Naive thymus-derived CD8-positive, alpha-beta T cell (primary cell): ENCODE measurements at regions not wholly inside any gene's neighbourhood (a gene's known extent, or its start where the extent isn't known, plus 50 kb on each side); places are given as distances from the start of the nearest gene placed in this dataset.

ENCODE experiments used
- ATAC-seq, 2 donors: fragments of 150-1000 bp; cut with Tn5 transposase in 1 of 2; sonication (Bioruptor Pico), chemical (Tn5 transposase) in 1 of 2; 1 replicate in 1 of 2; 2 replicates in 1 of 2; pipeline ENCODE4 v1.10.0; 2021; ENCODE audit warnings: mild to moderate bottlenecking in 2 of 2, moderate library complexity in 2 of 2
- POLR2A ChIA-PET: fragments of 350-600 bp; sonication (Branson Sonifier 250); formaldehyde crosslinking; loops from one replicate; lab custom pipeline; 2021; ENCODE audit warnings: antibody characterized with exemption; lab: Charles Lee
- DNase-seq, 10 donors: peaks; one replicate each; pipeline versions ENCODE4 v3.0.0 to v3.0.0-alpha.2; 2020 to 2022
- H3K27ac Mint-ChIP-seq, 10 donors: one replicate each; pipeline ENCODE4 v1.8.0; 2020 to 2022; ENCODE audit warnings: mild to moderate bottlenecking in 10 of 10, mixed read lengths in 10 of 10, moderate library complexity in 4 of 10, inconsistent platforms in 1 of 10
- H3K27me3 Mint-ChIP-seq, 5 donors: one replicate each; pipeline ENCODE4 v1.8.0; 2021 to 2022; ENCODE audit warnings: mixed read lengths in 5 of 5
- H3K36me3 Mint-ChIP-seq, 3 donors: one replicate each; pipeline ENCODE4 v1.8.0; 2020 to 2022; ENCODE audit warnings: mixed read lengths in 3 of 3, mild to moderate bottlenecking in 2 of 3, inconsistent platforms in 1 of 3
- H3K4me1 Mint-ChIP-seq, 4 donors: one replicate each; pipeline ENCODE4 v1.8.0; 2021 to 2022; ENCODE audit warnings: mixed read lengths in 4 of 4
- H3K4me3 Mint-ChIP-seq, 10 donors: one replicate each; pipeline ENCODE4 v1.8.0; 2020 to 2022; ENCODE audit warnings: mild to moderate bottlenecking in 10 of 10, mixed read lengths in 10 of 10, moderate library complexity in 6 of 10, inconsistent platforms in 1 of 10
- H3K9me3 Mint-ChIP-seq, 9 donors: one replicate each; pipeline ENCODE4 v1.8.0; 2020 to 2022; ENCODE audit warnings: mixed read lengths in 9 of 9, mild to moderate bottlenecking in 3 of 9, inconsistent platforms in 1 of 9, moderate library complexity in 1 of 9

- peak overlapping the region in 2 of 10 donors; percentile 27 to 72 for H3K27ac Mint-ChIP-seq
- POLR2A ChIA-PET: no interaction called here
- H3K36me3 Mint-ChIP-seq: no peaks in the 10 kb centered on the region
- peaks cover 0 to 2% (median 0%) of the 10 kb centered on the region in 4 donors for H3K4me1 Mint-ChIP-seq
- peaks cover 0 to 4% (median 0%) of the 10 kb centered on the region in 9 donors for H3K9me3 Mint-ChIP-seq
- DNase-seq (no peak), ATAC-seq (no peak)
- no peak overlapping the region for H3K4me3 Mint-ChIP-seq
- H3K27me3 Mint-ChIP-seq: peaks cover 0 to 8% (median 0%) of the 10 kb centered on the region in 5 donors
Measured at GRCh38 chr13:76397413-76397812, 488.8 kb downstream of the KCTD12 start.

- POLR2A ChIA-PET: no interaction called here
- Mint-ChIP-seq H3K27ac (no peak overlapping the region), H3K4me1 (no peaks in the 10 kb centered on the region), H3K27me3 (no peaks in the 10 kb centered on the region), H3K4me3 (no peak overlapping the region), H3K36me3 (no peaks in the 10 kb centered on the region), H3K9me3 (peaks cover 0 to 3% (median 0%) of the 10 kb centered on the region in 9 donors)
- ATAC-seq (no peak), DNase-seq (no peak)
Measured at GRCh38 chr13:76389321-76389720, 496.9 kb downstream of the KCTD12 start.

- DNase-seq (no peak), ATAC-seq (no peak)
- POLR2A ChIA-PET: no interaction called here
- no peaks in the 10 kb centered on the region for H3K36me3 Mint-ChIP-seq
- no peaks in the 10 kb centered on the region for H3K27me3 Mint-ChIP-seq
- no peaks in the 10 kb centered on the region for H3K4me1 Mint-ChIP-seq
- H3K4me3 Mint-ChIP-seq: no peak overlapping the region
- peaks cover 0 to 3% (median 0%) of the 10 kb centered on the region in 9 donors for H3K9me3 Mint-ChIP-seq
- no peak overlapping the region for H3K27ac Mint-ChIP-seq
Measured at GRCh38 chr13:76387566-76387965, 498.6 kb downstream of the KCTD12 start.

- H3K4me3 Mint-ChIP-seq: no peak overlapping the region
- no peaks in the 10 kb centered on the region for H3K27me3 Mint-ChIP-seq
- ATAC-seq (no peak), DNase-seq (no peak)
- no peaks in the 10 kb centered on the region for H3K4me1 Mint-ChIP-seq
- H3K9me3 Mint-ChIP-seq: no peaks in the 10 kb centered on the region
- H3K27ac Mint-ChIP-seq: no peak overlapping the region
- POLR2A ChIA-PET: no interaction called here
- H3K36me3 Mint-ChIP-seq: no peaks in the 10 kb centered on the region
Measured at GRCh38 chr13:76386321-76386720, 499.9 kb downstream of the KCTD12 start.

GRCh38 chr13:76385586-76385985, 500.6 kb downstream of the KCTD12 start:
- Mint-ChIP-seq H3K4me3 (no peak overlapping the region), H3K9me3 (no peaks in the 10 kb centered on the region), H3K27me3 (no peaks in the 10 kb centered on the region), H3K4me1 (no peaks in the 10 kb centered on the region), H3K36me3 (no peaks in the 10 kb centered on the region), H3K27ac (no peak overlapping the region)
- ATAC-seq (no peak), DNase-seq (no peak)
- POLR2A ChIA-PET: no interaction called here

GRCh38 chr13:76383676-76384461, 502.3 kb downstream of the KCTD12 start:
- Mint-ChIP-seq H3K27ac (no peak overlapping the region), H3K4me1 (no peaks in the 10 kb centered on the region), H3K27me3 (no peaks in the 10 kb centered on the region), H3K9me3 (no peaks in the 10 kb centered on the region), H3K4me3 (no peak overlapping the region), H3K36me3 (no peaks in the 10 kb centered on the region)
- DNase-seq (no peak), ATAC-seq (no peak)
- POLR2A ChIA-PET: no interaction called here

- POLR2A ChIA-PET: no interaction called here
- ATAC-seq (no peak), DNase-seq (no peak)
- Mint-ChIP-seq H3K27ac (no peak overlapping the region), H3K36me3 (no peaks in the 10 kb centered on the region), H3K4me3 (no peak overlapping the region), H3K27me3 (peaks cover 0 to 4% (median 1%) of the 10 kb centered on the region in 5 donors), H3K9me3 (no peaks in the 10 kb centered on the region), H3K4me1 (peaks cover 0 to 2% (median 0%) of the 10 kb centered on the region in 4 donors)
Measured at GRCh38 chr13:76380446-76381065, 505.6 kb downstream of the KCTD12 start.

- DNase-seq (no peak), ATAC-seq (no peak)
- H3K27ac Mint-ChIP-seq: no peak overlapping the region
- H3K36me3 Mint-ChIP-seq: no peaks in the 10 kb centered on the region
- peaks cover 0 to 2% (median 0%) of the 10 kb centered on the region in 4 donors for H3K4me1 Mint-ChIP-seq
- H3K4me3 Mint-ChIP-seq: no peak overlapping the region
- H3K27me3 Mint-ChIP-seq: peaks cover 0 to 4% (median 1%) of the 10 kb centered on the region in 5 donors
- POLR2A ChIA-PET: no interaction called here
- no peaks in the 10 kb centered on the region for H3K9me3 Mint-ChIP-seq
Measured at GRCh38 chr13:76379341-76380105, 506.7 kb downstream of the KCTD12 start.

- no peak for DNase-seq
- no peaks in the 10 kb centered on the region for H3K36me3 Mint-ChIP-seq
- no peak overlapping the region for H3K27ac Mint-ChIP-seq
- H3K4me3 Mint-ChIP-seq: no peak overlapping the region
- H3K4me1 Mint-ChIP-seq: peaks cover 0 to 2% (median 0%) of the 10 kb centered on the region in 4 donors
- H3K27me3 Mint-ChIP-seq: peaks cover 0 to 4% (median 1%) of the 10 kb centered on the region in 5 donors
- POLR2A ChIA-PET: no interaction called here
- H3K9me3 Mint-ChIP-seq: no peaks in the 10 kb centered on the region
- ATAC-seq: no peak
Measured at GRCh38 chr13:76378767-76379166, 507.4 kb downstream of the KCTD12 start.

- Mint-ChIP-seq H3K9me3 (peaks cover 0 to 4% (median 0%) of the 10 kb centered on the region in 9 donors), H3K27me3 (peaks cover 0 to 34% (median 5%) of the 10 kb centered on the region in 5 donors), H3K36me3 (no peaks in the 10 kb centered on the region), H3K4me3 (no peak overlapping the region), H3K4me1 (no peaks in the 10 kb centered on the region), H3K27ac (no peak overlapping the region)
- ATAC-seq: no peak
- POLR2A ChIA-PET: no interaction called here
- no peak for DNase-seq
Measured at GRCh38 chr13:76363682-76364289, 522.4 kb downstream of the KCTD12 start.

GRCh38 chr13:76361868-76362267, 524.3 kb downstream of the KCTD12 start:
- ATAC-seq (no peak), DNase-seq (no peak)
- Mint-ChIP-seq H3K36me3 (no peaks in the 10 kb centered on the region), H3K4me3 (no peak overlapping the region), H3K27ac (no peak overlapping the region), H3K9me3 (peaks cover 0 to 5% (median 0%) of the 10 kb centered on the region in 9 donors), H3K27me3 (peaks cover 0 to 35% (median 5%) of the 10 kb centered on the region in 5 donors), H3K4me1 (no peaks in the 10 kb centered on the region)
- POLR2A ChIA-PET: no interaction called here

GRCh38 chr13:76351541-76352229, 534.5 kb downstream of the KCTD12 start:
- POLR2A ChIA-PET: no interaction called here
- Mint-ChIP-seq H3K36me3 (no peaks in the 10 kb centered on the region), H3K9me3 (peaks cover 0 to 2% (median 0%) of the 10 kb centered on the region in 9 donors), H3K27me3 (peaks cover 0 to 5% (median 0%) of the 10 kb centered on the region in 5 donors), H3K4me1 (no peaks in the 10 kb centered on the region), H3K27ac (no peak overlapping the region), H3K4me3 (no peak overlapping the region)
- DNase-seq (no peak), ATAC-seq (no peak)
